HG03108 (cell line): ENCODE measurements at regions not wholly inside any gene's neighbourhood (a gene's known extent, or its start where the extent isn't known, plus 50 kb on each side); places are given as distances from the start of the nearest gene placed in this dataset.

Experiments
- ATAC-seq: cut with Tn5 transposase; IDR thresholded peaks from one replicate; pipeline ENCODE4 v1.9.1; 2021; ENCODE audit warnings: moderate library complexity; ENCODE audit not compliant: unreplicated experiment

DNA sequence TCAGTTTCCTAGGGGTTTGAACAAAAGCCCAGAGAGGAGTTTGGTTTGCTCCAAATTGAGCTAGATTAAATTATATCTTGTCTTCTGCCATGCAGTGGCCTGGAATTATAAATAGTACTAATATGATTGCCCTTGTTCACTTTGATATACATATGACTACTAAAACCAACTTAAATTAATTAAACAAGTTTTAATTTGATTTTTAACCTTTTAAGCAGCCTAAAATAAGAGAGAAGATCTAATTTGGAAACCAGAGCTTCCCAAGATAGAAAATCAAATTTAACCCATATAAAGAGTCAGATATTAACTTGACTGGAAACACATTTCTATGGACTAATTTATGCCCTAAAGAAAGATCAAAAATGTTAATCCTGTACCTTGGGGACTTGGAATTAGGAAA is 444.5 kb upstream of the SLC8A1 start:
- ATAC-seq = no peak

DNA sequence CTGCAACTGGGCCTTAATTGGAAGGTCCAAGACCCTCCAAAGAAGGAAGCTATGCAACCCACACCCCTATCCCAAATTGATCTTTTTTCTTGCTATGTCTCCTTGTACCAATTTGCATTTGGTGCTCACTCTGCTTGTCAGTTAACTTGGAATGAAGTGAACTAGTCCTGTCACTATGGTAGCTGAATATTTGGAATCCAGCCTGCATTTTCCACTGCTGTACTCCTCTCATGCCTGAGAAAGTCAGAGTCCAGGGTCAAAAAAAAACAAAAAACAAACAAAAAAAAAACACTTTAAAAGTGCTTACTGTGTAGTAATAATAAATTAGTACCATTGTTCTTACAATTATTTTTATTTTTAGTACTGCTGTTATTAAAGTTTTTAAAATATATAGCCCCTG is 462.8 kb upstream of the SLC8A1 start:
- ATAC-seq = no peak

DNA sequence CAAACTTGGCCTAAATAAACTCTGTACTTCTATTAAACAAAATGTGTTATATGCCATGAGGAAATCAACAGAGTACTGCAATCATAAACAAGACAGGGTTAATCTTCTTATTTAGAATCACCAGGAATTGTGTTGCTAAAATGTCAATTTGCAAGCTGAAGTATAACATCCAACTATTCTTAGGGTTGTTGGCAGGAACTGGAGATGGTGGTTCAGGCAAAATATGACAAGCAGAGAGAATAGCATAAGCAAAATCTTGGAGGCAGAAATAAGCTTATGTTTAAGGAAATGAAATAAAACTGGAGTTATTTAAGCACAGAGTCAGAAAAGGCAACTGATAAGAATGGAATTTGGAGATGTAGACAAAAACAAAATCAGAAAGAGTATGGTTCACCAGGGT is 463.8 kb upstream of the SLC8A1 start:
- ATAC-seq = no peak

DNA sequence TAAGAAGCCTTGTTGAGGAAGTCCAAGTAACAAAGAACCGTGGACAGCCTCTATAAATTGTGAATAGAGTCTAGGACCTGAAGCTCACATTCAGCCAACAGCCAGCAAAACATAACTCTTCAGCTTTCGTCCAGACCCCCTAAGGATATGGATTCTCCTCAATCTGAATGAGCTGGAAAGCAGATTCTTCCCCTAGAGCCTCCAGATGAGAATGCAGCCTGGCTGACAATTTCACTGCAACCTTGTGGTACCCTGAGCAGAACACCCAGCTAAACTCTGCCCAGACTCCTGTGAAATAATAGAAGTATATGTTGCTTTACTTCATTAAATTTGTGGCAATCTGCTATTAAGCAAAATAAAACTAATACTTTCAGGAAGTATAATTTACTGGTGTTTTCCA is 483.5 kb upstream of the SLC8A1 start:
- no peak for ATAC-seq

DNA sequence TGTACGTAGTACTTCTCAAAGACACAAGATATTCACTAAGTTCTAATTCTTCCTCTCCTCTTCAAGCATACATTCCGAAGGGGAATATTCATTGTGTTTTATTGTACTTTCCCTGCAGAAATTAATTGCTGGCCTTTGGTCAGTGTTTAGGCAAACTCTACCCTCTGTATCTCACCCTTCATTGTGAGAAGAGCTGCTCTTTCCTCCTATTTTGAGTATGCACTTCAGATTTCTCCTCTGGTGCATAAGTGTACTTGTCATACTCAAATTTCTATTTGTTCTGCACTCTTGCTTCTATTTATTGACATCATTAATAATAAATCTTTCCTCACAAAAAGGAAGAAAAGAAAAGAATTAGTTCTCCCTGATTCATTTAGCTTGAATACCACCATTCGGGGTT is 485.4 kb upstream of the SLC8A1 start:
- ATAC-seq = no peak

DNA sequence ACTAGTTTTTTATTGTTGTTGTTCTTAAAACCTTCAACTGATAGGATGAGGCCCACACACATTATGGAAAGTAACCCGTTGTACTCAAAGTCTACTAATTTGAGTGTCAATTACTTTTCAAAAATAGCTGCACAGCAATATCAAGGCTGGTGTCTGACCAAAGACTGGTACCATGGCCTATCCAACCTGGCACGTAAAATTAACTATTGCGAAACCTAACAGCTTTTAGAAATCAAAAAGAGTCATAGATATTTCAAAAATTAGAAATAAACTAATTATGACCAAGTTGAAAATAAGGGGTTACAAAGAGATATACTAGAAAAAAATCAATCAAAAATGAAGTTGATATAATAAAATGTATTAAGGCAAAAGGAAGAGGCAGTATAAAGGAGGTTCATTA is 501.5 kb upstream of the SLC8A1 start:
- ATAC-seq = no peak

DNA sequence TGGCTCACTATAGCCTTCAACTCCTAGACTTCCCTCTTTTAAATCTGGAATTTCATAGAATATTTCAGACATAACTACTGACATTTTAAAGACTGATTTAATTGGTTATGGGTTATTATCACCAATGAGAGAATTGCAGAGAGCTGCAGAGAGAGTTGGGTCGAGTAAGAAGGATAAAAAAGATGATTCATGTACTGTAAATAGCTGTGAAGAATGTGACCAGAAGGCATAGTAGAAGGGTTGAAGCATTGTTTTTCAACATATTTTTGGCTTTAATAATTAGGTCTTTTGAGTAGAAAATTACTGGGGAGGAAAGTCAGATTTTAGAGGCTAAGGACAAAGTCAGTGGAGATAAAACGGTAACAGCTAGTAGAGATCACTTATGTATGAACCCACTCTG is 503.2 kb upstream of the SLC8A1 start:
- ATAC-seq = no peak

DNA sequence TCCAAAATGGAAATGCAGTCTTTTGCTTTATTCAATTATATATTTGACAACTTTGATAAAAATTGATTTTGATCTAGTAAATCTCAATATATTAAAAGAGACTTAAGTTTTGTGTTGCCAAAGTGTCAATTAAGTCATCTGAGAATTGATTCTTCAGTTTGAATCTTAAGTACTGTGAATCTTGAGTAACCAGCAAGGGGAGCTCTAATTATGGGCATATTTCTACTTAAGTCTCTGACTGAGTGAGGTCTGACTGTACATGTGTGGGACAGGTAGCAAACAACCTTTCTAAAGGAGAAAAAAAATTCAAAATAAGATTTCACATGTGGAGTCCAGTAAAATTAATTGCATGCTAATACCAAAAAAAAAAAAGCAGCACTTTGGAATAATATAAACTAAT is 503.7 kb upstream of the SLC8A1 start:
- ATAC-seq = no peak

DNA sequence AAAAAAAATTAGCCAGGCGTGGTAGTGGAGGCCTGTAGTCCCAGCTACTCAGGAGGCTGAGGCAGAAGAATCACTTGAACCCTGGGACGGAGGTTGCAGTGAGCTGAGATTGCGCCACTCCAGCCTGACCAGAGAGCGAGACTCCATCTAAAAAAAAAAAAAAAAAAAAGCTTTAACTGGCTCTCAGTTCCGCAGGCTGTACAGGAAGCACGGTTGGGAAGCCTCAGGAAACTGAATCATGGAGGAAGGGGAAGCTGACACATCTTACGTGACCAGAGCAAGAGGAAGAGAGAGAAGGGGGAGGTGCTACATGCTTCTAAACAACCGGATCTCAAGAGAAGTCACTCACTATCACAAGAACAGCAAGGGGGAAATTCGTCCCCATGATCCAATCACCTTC is 505.6 kb upstream of the SLC8A1 start:
- no peak for ATAC-seq

DNA sequence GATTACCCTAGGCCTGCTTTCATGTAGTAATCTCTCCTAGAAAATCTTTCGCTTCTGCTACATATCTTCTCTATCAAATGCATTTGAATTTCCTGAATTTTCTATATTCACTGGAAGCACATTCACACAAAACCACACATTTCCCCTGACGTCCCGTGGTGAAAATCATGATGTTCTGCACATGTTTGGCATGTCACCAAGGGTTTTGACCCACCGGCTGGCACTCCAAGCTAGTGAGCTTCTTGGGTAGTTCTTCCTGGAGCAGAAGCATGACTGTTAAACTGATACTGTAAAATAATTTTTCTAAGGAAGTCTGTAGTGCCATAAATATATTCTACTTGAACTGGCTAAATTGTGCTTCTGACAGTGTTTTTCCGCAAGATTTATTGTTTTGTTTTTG is 510.1 kb upstream of the SLC8A1 start:
- no peak for ATAC-seq

DNA sequence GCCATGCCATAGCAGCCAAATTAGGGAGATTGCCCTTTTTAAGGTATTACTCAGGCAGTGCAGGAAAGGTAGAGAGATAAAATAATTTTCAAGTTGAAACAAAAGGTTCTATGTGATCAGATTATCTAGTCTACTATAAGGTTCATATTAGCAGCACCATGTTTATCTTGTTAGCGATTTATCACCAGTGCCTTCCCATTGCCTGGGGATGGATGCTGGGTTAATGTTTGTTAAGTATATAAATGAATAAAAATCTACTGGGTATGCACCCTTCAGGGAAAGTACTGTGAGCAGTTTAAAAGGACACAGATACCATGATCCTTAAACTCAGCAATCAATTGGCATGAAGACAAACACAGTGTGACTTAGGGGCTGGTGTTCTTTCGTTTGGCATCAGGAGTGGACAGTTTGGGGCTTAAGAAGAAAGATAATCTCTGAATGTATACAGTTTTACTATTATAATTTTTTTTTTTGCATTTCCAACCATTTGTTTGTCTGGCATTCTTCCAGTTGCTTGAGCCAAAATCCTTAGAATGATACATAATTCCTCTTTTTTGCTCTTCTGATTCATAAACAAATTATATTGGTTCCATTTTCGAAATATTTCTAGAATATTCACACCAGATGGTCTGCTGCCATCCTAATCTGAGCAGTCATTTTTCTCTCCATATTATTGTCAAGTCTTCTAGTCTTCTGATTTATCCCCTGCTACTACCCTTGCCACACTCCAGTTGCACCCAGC is 512.8 kb upstream of the SLC8A1 start:
- ATAC-seq = no peak

DNA sequence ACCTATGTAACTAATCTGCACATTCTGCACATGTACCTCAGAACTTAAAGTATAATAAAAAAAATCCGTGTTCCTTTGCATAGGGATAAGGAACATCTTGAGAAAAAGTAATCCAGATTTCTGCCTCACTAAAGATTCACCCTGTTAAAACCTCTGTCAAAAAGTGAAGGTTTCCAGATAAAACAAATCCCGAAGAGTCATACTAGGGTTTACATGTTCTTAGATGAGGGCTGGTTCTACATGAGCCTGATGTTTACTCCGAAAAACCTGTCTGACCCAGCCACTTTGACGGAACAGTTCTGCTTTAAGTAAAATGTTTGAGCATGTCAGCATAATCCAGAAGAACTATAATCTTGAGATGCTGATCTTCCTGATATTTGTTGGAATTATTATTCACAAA is 515.6 kb upstream of the SLC8A1 start:
- ATAC-seq = no peak

DNA sequence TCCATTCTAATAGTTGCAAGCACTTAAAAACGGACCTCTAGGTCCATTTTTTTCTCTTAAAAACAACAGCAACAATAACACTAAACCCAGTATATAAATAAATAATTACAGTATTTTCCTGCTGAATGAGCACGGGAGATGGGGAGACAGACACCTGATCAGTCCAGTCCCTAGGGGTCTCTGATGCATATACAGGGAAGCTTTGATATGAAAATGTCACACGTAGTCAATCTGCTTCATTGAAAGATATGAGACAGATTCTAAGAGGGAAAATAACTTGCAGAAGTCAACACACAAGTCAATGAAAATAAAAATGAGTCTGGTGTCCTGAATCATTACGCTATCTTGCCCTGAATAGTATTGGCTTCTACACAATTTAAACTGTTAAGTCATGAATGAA is 523.3 kb upstream of the SLC8A1 start:
- ATAC-seq = no peak

DNA sequence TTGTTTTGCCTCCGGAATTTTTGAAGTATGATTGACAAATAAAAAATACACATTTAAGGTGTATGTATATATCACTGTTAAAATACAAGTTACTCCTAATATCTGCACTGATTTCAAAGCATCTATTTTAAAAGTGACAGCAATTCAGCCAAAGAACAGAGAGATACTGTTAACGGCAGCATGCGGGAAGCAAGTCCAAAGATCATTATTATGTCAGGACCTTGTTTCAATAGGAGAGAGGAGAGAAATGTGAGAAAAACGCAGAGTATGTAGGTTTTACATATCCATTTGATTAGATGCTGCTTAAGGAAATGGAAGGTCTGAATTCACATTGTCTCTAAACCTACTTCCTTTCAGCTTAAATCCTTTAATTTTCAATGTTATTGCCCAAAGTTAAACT is 545.5 kb upstream of the SLC8A1 start:
- ATAC-seq = no peak

DNA sequence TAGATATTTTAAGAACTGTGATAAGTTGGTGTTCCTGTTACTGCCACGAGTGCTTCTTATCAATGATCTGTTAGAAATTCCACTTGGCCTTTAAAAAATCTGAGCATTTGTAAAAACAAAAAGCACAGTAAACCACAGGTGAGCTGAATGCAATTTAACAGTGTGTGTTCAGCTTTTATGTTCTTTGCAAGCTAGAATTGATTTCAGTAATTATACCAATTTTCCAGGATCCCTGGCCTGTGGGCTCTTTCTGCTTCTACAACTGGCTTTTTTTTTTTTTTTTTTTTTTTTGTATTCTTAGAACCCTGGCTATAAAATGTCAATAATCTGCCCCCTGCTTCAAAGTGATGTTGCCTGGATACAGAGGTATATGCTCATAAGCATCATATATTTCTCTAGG is 548.5 kb upstream of the SLC8A1 start:
- no peak for ATAC-seq

DNA sequence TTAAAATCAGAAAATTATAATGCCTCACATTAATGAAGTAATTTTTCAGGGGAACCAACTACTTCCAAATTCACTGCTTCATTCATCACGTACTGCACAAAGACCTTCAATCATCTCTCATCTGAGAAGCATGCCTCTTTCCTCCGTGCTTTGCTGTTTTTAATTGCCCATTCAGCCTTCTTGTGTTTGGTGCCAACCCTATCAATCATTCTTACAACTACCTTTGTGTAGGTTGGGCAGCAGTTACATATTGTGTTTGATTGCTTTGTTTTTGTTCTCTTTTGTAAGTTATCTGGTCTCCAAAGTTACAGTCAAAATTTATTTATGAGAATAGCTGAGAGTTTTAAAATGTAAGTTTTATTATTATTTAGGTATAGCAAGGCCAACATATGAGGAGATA is 549.0 kb upstream of the SLC8A1 start:
- no peak for ATAC-seq

DNA sequence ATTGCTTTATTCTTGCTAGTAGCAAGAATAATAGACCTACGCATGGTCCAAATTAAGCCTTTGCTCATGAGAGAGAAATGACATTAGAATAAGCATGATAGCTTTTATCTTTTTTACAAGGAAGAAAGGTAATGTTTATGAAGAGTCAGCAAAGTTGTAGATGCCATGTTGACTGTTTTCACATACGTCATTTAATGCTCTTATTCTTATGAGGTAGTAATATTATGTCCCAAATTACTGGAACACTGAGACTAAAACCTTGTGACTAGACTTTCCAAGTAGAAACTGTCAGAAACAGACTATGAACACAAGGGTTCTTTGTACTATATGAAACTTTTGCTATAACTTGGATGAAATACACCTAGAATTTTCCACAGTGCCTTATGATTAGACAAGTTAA is 552.8 kb upstream of the SLC8A1 start:
- ATAC-seq = no peak

DNA sequence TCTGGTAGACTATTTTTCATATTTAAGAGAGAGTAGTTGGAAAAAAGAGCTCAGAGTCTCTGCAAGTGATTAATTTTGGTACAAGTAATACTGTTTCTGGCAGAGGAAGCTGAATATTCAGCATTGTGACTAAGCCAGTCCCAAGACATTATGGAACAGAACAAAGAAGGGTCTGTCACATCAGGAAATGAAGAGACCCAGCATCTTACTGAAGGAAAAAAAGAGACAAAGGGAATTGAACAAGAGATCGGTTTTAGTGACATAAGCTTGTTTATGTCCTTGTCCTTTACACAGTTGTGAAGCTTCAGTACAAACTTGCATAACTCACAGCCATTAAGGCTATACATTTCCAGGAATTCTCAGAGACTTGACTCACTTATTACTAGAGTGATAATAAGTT is 568.5 kb upstream of the SLC8A1 start:
- no peak for ATAC-seq

DNA sequence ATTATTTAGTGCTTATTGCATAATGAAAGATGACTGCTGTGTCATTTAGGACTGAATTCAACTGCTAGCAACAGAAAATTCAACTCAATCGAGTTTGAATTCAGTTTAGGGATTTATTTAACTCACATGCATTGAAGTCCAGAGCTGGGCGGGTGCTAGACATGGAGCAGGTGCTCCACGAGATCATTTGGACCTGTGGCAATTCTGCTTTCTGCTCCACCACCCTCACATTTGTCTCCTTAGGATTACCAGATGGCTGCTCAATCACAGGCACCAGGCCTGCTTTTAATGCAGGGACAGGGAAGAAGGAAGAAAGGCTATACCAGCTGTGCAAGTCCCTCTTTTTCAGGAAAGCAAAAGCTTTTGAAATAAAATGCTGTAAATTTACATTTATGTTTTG is 572.9 kb upstream of the SLC8A1 start:
- no peak for ATAC-seq

DNA sequence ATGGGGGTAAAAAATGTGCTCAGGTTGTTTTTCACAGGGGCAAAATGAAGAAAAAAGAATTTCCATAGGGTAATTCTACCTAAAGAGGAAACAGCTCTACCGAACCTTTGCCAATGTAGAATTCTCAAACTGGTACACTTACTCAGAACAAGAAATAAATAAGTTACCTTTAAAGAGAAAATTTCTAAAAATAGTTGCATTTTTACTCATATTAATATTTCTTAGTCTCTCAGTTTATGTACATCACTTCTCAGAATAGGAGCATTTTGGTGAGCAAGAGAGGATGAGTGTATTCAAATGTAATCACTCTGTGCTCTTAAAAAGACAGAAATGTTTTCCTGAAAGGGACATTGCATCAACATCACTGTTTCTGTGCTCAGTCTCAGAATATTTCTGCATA is 574.7 kb upstream of the SLC8A1 start:
- ATAC-seq = peak; percentile 87

DNA sequence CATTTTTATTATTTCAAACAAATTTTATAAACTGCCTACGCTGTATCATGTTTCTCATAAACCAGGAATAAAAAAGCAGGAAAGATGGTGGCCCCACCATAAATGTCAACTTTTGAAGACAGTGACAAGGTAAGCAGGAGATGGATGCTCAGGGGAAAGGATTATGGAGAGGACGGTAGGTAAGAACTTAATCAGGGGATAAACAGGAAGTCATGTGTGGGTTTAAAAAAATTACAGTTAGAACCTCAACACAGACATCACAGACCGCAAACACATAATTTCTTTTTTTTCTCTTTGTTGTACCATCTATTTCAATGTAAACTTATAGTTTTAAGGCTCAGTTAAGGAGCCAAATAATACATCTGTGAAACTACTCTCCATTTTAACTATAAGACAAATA is 575.2 kb upstream of the SLC8A1 start:
- no peak for ATAC-seq

DNA sequence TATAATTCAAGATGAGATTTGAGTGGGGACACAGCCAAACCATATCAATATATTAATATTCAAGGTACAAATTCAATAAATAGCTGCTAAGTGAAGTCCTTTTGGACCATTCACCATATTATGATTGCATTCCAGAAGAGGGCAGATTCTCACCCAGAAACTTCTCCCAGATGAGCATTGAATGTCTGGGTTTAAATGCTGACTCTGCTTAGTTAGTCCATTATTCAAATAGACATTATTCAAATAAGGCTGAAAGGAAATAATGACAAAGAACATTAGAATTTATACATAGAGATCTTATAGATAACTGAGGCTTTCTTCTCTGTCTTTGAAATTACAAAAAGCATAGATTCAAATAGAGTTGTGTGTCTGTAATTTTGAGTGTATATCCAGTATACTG is 579.4 kb upstream of the SLC8A1 start:
- no peak for ATAC-seq

DNA sequence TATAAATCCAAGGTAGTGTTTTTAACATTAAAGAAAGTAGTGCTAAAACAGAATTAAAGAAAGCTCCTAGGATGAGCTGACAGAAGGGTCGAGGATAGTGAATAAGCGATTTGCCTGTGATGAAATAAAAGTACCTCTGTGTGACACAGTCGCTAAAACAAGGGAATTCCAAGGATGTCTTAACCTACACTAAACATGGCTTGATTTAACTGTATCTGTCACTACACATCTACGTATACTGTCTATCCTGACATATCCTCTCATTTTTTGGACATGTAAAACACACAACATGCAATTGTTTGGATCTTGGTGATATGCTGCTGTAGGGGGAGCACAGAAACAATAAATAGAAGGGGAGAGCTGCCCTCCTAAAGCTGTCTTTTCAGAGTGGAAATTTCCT is 580.8 kb upstream of the SLC8A1 start:
- ATAC-seq = no peak

DNA sequence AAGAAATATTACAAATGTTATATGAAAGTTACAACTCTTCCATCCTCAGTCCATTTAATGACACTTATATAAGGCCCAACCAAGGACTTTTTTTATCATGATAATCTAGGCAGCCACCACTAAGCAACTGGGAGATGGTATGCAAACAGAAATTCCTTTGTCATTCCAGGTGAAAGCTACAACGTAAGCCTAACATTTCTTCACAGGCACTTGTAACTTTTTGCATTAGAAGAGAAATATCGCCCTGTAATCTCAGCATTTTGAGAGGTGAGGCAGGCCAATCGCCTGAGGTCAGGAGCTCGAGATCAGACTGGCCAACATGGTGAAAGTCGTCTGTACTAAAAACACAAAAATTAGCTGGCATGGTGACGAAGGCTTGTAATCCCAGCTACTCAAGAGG is 581.2 kb upstream of the SLC8A1 start:
- ATAC-seq = no peak
